Effector memory CD4-positive, alpha-beta T cell (primary cell): ENCODE measurements at regions not wholly inside any gene's neighbourhood (a gene's known extent, or its start where the extent isn't known, plus 50 kb on each side); places are given as distances from the start of the nearest gene placed in this dataset.

Experiments used
- DNase-seq, 3 donors: peaks; one replicate each; pipeline ENCODE4 v3.0.0-alpha.2; 2020
- H3K27ac ChIP-seq: 2 replicates; pipeline ENCODE4 v1.7.0; 2013; ENCODE audit warnings: mild to moderate bottlenecking, low read length, moderate library complexity; ENCODE audit not compliant: insufficient read depth, poor library complexity, severe bottlenecking
- H3K27me3 ChIP-seq: replicated peaks from 2 replicates; pipeline ENCODE4 v1.7.0; 2013; ENCODE audit warnings: mild to moderate bottlenecking, low read length; ENCODE audit not compliant: insufficient read depth, control insufficient read depth, poor library complexity, severe bottlenecking
- H3K36me3 ChIP-seq: 2 replicates; pipeline ENCODE4 v1.7.0; 2013; ENCODE audit warnings: mild to moderate bottlenecking, low read length, moderate library complexity; ENCODE audit not compliant: control insufficient read depth, insufficient read depth
- H3K4me1 ChIP-seq: 2 replicates; pipeline ENCODE4 v1.7.0; 2013; ENCODE audit warnings: low read length, mild to moderate bottlenecking; ENCODE audit not compliant: control insufficient read depth, insufficient read depth, poor library complexity, severe bottlenecking
- H3K4me3 ChIP-seq: 2 replicates; pipeline ENCODE4 v1.7.0; 2013; ENCODE audit warnings: low read length, low read depth, mild to moderate bottlenecking; ENCODE audit not compliant: insufficient read depth, poor library complexity, severe bottlenecking
- H3K9me3 ChIP-seq: 2 replicates; pipeline ENCODE4 v1.7.0; 2013; ENCODE audit warnings: mild to moderate bottlenecking, low read length, moderate library complexity; ENCODE audit not compliant: control insufficient read depth

DNA sequence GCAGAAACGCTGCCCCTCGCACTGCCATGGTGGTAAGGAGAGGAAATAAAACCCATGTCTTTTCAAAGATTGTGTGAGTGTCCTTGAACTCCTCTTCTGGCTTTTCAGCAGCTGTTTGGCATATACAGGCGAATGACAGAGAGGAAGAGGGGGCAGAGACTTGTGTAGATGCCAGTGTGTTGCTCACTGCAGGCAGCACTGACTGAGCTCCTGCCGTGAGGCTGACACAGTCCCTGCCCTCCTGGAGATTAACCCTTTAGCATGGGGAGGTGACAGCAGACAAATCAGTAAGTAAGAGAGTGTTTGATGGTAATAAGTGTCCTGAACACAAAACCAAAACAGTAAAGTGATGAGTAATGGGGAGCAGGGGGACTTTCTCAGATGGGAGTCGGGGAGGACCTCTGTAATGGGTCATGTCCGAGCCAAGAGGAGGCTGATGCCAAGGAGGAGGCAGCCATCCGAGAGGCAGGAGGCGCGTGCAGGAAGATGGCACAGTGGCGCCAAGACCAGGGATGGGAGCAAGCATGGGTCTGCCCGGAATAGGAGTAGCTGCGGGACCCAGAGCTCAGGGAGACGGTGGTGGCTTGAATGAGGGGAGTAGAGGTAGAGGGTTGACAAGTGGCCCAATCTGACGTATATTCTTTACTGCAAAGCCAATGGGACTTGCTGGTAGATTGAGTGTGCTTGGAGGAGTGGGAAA, 182.2 kb downstream of the FOXO1 start:
- Histone ChIP-seq H3K27me3 (no peaks in the 10 kb centered on the region), H3K4me3 (no peak overlapping the region), H3K9me3 (no peaks in the 10 kb centered on the region), H3K27ac (peak overlapping the region; percentile 58), H3K36me3 (no peaks in the 10 kb centered on the region), H3K4me1 (peaks cover 43% of the 10 kb centered on the region)
- DNase-seq = no peak

DNA sequence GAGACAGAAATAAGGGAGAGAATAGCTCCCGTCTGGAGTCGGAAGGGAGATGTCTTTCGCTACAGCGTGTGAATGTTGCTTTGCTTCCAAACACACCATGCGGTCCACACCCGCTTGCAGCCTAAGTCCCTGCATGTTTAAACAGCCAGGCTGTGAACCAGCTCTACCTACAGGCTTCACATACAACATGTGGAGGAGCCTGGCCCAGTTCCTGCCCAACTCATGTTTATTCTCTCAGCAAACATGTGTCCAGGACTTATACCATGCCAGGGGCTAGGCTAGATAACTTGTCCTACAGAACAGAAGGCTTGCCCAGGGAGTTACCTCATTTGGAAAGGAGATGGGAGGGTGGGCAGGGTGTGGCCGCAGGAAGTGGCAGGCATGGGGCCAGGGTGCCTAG, 181.5 kb downstream of the FOXO1 start:
- no peak overlapping the region for H3K4me3 ChIP-seq
- peaks cover 50% of the 10 kb centered on the region for H3K4me1 ChIP-seq
- H3K27ac ChIP-seq = peak overlapping the region; percentile 58
- H3K9me3 ChIP-seq = no peaks in the 10 kb centered on the region
- H3K36me3 ChIP-seq = no peaks in the 10 kb centered on the region
- no peak for DNase-seq
- no peaks in the 10 kb centered on the region for H3K27me3 ChIP-seq

DNA sequence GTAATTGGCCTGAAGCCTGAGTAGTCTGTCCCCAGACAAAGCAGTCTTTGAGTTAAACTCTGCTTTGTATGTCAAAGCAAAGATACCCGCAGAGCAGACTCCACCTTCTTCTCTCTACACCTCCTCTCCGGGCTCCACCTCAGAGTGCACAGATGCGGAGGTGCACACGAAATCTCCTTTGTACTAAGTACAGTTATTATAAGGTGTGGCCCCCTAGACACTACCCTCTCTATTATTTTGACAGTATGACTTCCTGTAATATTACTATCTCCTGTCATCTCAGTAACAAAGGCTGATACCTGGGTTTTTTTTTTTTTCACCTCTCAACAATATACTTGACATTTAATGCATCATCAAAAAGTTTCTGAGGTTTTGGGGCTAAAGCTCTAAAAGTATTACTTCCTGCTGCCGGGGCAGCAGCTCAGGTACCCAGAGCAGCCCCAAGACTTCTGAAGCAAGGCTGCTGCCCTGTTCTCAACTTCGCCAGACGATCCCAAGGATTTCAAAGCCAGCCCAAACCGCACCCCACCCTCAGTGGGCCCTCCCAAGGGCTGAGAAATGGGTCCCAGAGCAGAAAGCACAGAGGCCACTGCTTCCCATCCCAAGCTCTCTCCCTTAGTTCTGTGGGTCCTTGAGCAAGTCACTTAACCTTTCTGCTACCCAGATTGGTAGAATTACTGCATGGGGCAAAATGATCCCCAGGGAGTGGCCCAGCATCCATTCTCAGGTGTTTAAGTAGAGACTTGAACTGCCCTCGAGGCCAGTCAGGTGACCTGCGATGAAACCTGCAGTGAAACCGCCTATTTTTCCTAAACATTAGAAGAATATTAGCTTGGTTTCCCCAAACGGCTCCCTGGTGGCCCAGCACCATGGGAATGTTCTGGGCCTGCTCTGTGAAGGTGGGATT, 180.6 kb downstream of the FOXO1 start:
- peak overlapping the region; percentile 58 for H3K27ac ChIP-seq
- peak; percentile 53 to 66 (median 55) for DNase-seq
- no peak overlapping the region for H3K4me3 ChIP-seq
- no peaks in the 10 kb centered on the region for H3K36me3 ChIP-seq
- no peaks in the 10 kb centered on the region for H3K27me3 ChIP-seq
- H3K9me3 ChIP-seq = no peaks in the 10 kb centered on the region
- H3K4me1 ChIP-seq = peaks cover 59% of the 10 kb centered on the region

DNA sequence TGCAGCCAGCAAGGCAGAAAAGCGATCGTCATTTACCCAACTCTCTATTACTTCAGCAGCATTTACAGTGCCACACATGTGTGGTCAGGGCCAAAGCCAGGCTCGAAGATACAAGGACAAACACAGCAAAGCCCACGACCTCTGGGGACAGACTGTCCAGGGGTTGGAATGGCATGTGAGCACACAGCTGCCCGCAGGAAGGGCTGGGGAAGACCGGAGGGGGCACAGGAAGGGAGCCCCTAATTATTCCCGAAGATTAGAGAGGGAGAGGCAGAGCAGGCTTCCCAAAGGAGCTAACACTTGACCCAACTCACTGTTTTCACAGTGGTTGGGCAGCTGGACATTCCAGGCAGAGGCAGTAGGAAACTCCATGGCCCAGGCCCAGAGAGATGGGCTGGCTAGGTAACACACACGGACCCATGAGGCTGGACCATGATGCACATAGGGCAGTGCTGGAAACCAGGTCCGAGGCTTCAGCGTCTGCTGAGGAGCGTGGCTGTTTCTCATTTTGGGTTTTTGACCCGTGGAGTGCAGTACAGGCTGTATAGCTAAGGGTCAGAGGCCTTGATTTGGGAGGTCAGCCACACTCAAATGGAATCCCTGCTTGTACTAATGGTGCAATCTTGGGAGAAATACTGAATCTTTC, 179.8 kb downstream of the FOXO1 start:
- H3K4me3 ChIP-seq = no peak overlapping the region
- peaks cover 59% of the 10 kb centered on the region for H3K4me1 ChIP-seq
- H3K27me3 ChIP-seq = no peaks in the 10 kb centered on the region
- peak overlapping the region; percentile 58 for H3K27ac ChIP-seq
- H3K9me3 ChIP-seq = no peaks in the 10 kb centered on the region
- DNase-seq = no peak
- no peaks in the 10 kb centered on the region for H3K36me3 ChIP-seq

DNA sequence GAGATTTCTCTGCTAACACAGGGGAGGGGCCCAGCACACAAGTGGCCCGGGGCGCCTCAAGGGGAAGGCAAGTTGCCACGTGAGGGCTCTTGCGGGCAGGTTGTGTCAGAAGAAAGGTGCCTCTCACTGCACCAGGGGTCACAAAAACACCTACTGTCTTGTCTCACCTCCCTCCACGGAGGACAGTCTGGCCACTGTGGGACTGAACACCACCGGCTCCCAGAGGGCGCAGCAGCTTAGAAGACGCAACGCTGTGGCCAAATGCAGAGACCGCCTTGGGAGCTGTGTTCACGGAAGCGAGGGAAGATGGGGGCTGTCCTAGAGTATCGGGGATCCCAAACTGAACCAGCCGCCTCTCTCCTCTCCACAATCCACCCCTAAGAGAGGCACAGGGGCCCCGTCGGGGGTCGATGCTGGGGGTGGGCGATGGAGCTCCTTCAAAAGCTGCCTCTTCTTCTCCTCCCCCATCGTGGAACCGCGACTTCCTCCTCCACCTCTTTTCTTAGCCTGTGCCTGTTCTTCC, 177.5 kb downstream of the FOXO1 start:
- Histone ChIP-seq H3K27ac (peak overlapping the region; percentile 31), H3K9me3 (no peaks in the 10 kb centered on the region), H3K4me3 (no peak overlapping the region), H3K4me1 (peaks cover 59% of the 10 kb centered on the region), H3K36me3 (no peaks in the 10 kb centered on the region), H3K27me3 (no peaks in the 10 kb centered on the region)
- no peak for DNase-seq

DNA sequence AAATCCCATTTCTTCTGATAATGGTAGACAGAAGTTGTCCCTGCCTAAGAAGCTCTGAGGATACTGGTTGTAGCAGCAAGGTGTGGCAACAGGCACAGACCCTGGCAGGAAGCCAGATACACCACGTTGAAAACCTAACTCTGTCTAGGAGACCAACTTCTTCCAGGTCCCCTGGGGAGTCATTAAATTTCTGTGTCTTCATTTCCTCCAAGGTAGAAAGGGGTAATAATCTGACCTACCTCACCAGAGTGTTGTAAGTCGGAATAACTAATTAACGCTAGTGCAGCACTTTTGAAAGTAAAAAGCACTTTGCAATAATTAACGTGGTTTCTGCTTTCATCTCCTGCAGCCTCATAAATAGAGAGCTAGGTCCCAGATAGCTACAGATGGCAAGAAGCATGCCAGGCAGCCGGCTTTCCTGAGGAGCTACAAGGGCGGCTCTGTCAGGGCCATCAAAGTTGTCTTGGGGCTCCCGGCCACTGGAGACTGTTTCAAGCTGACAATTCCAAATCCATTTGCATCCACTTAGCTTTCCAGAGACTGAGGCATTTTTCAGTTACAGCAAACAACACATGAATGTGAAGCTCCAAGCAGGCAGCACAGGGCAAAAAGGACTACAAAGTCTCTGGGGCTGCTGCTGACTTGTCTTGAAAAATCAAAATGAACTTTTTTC, 176.2 kb downstream of the FOXO1 start:
- peaks cover 55% of the 10 kb centered on the region for H3K4me1 ChIP-seq
- H3K27ac ChIP-seq = peak overlapping the region; percentile 31
- DNase-seq = peak in 2 of 3 donors; percentile 20 to 29
- no peak overlapping the region for H3K4me3 ChIP-seq
- H3K36me3 ChIP-seq = no peaks in the 10 kb centered on the region
- H3K27me3 ChIP-seq = no peaks in the 10 kb centered on the region
- no peaks in the 10 kb centered on the region for H3K9me3 ChIP-seq

DNA sequence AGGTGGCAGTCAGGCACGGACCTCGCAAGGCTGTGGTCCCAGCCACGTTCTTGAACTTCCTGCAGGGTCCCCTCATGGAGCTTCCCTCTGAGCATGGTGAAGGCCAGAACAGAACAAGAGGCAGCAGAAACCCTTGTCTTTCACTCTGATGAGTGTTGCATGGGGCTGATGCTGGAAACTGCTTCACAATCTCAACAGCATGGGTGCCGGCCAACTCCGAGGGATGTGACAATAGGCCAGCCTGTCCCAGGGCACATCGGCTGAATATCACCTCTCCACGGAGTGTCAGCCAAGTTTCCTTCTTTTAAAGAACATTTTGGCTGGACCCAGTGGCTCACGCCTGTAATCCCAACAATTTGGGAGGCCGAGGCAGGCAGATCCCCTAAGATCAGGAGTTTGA, 173.9 kb downstream of the FOXO1 start:
- no peaks in the 10 kb centered on the region for H3K9me3 ChIP-seq
- DNase-seq = no peak
- no peaks in the 10 kb centered on the region for H3K36me3 ChIP-seq
- no peak overlapping the region for H3K4me3 ChIP-seq
- H3K27ac ChIP-seq = no peak overlapping the region
- H3K27me3 ChIP-seq = no peaks in the 10 kb centered on the region
- peaks cover 45% of the 10 kb centered on the region for H3K4me1 ChIP-seq

DNA sequence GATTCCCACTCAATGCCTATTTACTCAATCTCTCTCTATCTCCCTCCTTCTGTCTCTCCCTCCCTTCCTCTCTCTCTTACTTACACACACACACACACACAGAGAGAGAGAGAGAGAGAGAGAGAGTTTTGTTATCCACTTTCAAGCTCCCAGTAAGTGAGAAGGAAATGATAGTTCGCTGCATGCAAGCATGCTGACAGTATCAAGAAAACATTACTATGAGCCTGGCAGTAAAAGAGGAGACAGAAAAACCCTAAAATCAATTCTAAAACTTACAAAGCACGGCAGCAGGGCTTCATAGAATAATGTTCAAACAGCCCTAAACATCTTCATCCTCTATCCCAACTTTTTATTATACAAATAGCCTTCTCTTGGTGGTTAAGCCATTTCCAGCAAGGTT, 171.9 kb downstream of the FOXO1 start:
- Histone ChIP-seq H3K4me3 (peak overlapping the region; percentile 5), H3K9me3 (no peaks in the 10 kb centered on the region), H3K36me3 (no peaks in the 10 kb centered on the region), H3K4me1 (peaks cover 44% of the 10 kb centered on the region), H3K27ac (peak overlapping the region; percentile 34), H3K27me3 (no peaks in the 10 kb centered on the region)
- no peak for DNase-seq

DNA sequence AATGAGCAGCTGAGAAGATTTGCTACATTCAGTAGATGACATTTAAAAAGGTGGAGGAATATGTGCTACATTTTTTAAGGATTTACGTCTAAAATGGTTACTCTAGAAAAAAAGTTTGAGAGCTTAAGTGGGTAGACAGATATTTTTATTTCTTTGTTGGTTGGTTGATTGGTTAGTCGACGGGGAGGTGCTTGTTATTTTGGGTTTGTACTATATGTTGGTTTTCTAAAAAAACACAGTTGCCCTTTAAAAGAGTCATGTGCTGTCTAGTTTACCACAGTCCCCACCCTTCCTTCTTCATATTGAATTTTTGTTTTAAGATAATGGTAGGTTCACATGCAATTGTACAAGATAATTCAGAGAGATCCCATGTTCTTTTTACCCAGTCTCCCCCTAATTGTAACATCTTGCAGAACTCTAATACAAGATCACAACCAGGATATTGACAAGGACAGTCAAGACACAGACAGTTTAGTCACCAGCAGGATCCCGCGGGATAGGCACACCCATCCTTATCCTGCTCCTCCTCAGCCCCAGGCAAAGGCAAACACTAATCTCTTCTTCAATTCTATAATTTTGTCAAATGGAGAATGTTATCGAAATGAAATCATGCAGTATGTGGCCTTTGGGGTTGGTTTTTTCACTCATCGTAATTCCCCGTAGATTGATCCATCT, 171.4 kb downstream of the FOXO1 start:
- peak overlapping the region; percentile 34 for H3K27ac ChIP-seq
- H3K27me3 ChIP-seq = no peaks in the 10 kb centered on the region

More for the DNA sequence above, 171.4 kb downstream of the FOXO1 start:
- DNase-seq = no peak
- Histone ChIP-seq H3K4me1 (peaks cover 38% of the 10 kb centered on the region), H3K36me3 (no peaks in the 10 kb centered on the region), H3K9me3 (no peaks in the 10 kb centered on the region), H3K4me3 (peak overlapping the region; percentile 5)
